ENCODE measurements at regions not wholly inside any gene's neighbourhood (a gene's known extent, or its start where the extent isn't known, plus 50 kb on each side); places are given as distances from the start of the nearest gene placed in this dataset.

DNA sequence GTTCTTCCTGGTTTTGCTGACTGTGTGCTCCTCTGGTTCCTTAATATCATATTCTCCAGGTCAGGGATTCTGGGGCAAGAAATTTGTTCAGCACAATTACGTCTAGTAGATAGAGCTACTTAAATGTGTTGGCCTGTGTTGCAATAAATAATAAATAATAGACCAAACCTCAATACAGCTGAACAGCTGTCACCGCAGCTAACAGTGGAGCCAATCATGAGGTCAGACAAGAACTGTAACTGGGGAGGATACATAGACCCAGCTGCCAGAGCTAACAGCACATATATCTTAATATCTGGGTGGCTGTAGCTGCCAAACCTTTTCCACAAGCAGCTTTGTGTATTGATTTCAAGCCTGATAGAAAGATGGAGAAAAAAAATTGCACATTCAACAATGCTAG is 1596.3 kb upstream of the PCDH20 start:
- RAD21 ChIA-PET (ENCODE audit: unreplicated experiment) = no interaction called here
- H3K27ac ChIP-seq (ENCODE audit: control insufficient read depth, insufficient read depth) = no peak overlapping the region
- FAIRE-seq (no peak), ATAC-seq (no peak), DNase-seq (ENCODE audit: low read depth, low spot score) (no peak)
- no peak overlapping the region for H3K4me2 ChIP-seq (ENCODE audit: control insufficient read depth, insufficient read depth)
- BruUV-seq (replicated peaks) = no TSS peak
- intact Hi-C loops (cut with micrococcal nuclease; ENCODE audit: unreplicated experiment) (no loop called here), in situ Hi-C loops (cut with MboI) (no loop called here)
- H3K36me3 ChIP-seq (ENCODE audit: control insufficient read depth in 2 of 2, insufficient read depth in 2 of 2, low read length in 1 of 2) = no peaks in the 10 kb centered on the region
- POLR2A ChIA-PET = no interaction called here
- SMC1A ChIA-PET (ENCODE audit: uncharacterized antibody, unreplicated experiment) = no interaction called here
- no peaks in the 10 kb centered on the region for H3K79me2 ChIP-seq (ENCODE audit: control insufficient read depth, insufficient read depth, low read length)
- TF ChIP-seq RUNX3 (IDR thresholded peaks at IDR 0.05; ENCODE audit: low read length) = no peak
- no peak for TF ChIP-seq ZNF207 (IDR thresholded peaks at IDR 0.05; ENCODE audit: borderline replicate concordance)
- TF ChIP-seq MLLT1 (IDR thresholded peaks at IDR 0.05) = no peak
- no peak for TF ChIP-seq RELA (IDR thresholded peaks at IDR 0.05; ENCODE audit: borderline replicate concordance, partially characterized antibody)
- TF ChIP-seq, protein P1, sequence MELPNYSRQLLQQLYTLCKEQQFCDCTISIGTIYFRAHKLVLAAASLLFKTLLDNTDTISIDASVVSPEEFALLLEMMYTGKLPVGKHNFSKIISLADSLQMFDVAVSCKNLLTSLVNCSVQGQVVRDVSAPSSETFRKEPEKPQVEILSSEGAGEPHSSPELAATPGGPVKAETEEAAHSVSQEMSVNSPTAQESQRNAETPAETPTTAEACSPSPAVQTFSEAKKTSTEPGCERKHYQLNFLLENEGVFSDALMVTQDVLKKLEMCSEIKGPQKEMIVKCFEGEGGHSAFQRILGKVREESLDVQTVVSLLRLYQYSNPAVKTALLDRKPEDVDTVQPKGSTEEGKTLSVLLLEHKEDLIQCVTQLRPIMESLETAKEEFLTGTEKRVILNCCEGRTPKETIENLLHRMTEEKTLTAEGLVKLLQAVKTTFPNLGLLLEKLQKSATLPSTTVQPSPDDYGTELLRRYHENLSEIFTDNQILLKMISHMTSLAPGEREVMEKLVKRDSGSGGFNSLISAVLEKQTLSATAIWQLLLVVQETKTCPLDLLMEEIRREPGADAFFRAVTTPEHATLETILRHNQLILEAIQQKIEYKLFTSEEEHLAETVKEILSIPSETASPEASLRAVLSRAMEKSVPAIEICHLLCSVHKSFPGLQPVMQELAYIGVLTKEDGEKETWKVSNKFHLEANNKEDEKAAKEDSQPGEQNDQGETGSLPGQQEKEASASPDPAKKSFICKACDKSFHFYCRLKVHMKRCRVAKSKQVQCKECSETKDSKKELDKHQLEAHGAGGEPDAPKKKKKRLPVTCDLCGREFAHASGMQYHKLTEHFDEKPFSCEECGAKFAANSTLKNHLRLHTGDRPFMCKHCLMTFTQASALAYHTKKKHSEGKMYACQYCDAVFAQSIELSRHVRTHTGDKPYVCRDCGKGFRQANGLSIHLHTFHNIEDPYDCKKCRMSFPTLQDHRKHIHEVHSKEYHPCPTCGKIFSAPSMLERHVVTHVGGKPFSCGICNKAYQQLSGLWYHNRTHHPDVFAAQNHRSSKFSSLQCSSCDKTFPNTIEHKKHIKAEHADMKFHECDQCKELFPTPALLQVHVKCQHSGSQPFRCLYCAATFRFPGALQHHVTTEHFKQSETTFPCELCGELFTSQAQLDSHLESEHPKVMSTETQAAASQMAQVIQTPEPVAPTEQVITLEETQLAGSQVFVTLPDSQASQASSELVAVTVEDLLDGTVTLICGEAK (IDR thresholded peaks at IDR 0.05; ENCODE audit: borderline replicate concordance) = no peak
- TF ChIP-seq, protein P2, sequence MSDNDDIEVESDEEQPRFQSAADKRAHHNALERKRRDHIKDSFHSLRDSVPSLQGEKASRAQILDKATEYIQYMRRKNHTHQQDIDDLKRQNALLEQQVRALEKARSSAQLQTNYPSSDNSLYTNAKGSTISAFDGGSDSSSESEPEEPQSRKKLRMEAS (IDR thresholded peaks at IDR 0.05; ENCODE audit: low read depth, low read length) = no peak
- TF ChIP-seq RAD51 (IDR thresholded peaks at IDR 0.05) = no peak
- TF ChIP-seq ESRRA (IDR thresholded peaks at IDR 0.05; ENCODE audit: low read length) = no peak
- TF ChIP-seq SUPT20H (IDR thresholded peaks at IDR 0.05; ENCODE audit: borderline replicate concordance, control insufficient read depth, low read depth, low read length) = no peak
- TF ChIP-seq USF1 (IDR thresholded peaks at IDR 0.05; ENCODE audit: borderline replicate concordance, extremely low read length, insufficient read depth, low read depth, low read length) = no peak
- no peak for TF ChIP-seq STAT3 (IDR thresholded peaks at IDR 0.05; ENCODE audit: low read depth, low read length)
- TF ChIP-seq CBX5 (IDR thresholded peaks at IDR 0.05; ENCODE audit: low read depth) = no peak
- no peak for TF ChIP-seq HDAC2 (IDR thresholded peaks at IDR 0.05)
- no peak for TF ChIP-seq RBBP5 (conservative IDR thresholded peaks at IDR 0.05)
- H3K9ac ChIP-seq (ENCODE audit: control insufficient read depth, insufficient read depth, low read length) = no peak overlapping the region
- no peaks in the 10 kb centered on the region; the same call in 2 of the 3 replicates for H3K9me3 ChIP-seq (replicated peaks; ENCODE audit: control insufficient read depth, insufficient read depth, low read length)
- no peaks in the 10 kb centered on the region for H4K20me1 ChIP-seq (ENCODE audit: control insufficient read depth, insufficient read depth)
- H2AFZ ChIP-seq (ENCODE audit: control insufficient read depth, low read depth, low read length) = no peak overlapping the region
- CTCF ChIA-PET = no interaction called here
- H3K4me1 ChIP-seq (ENCODE audit: control insufficient read depth, insufficient read depth, low read length) = no peaks in the 10 kb centered on the region
- no peaks in the 10 kb centered on the region for H3K27me3 ChIP-seq (replicated peaks in 1 of 2; ENCODE audit: control insufficient read depth in 2 of 2, insufficient read depth in 2 of 2, low read length in 1 of 2)
- H3K4me3 ChIP-seq = no peak overlapping the region
- WGBS (ENCODE audit: insufficient coverage, insufficient replicate concordance, low lambda C conversion rate, missing lambda C conversion rate) = 11% methylated on average over 2 of the region's 2 CpGs
